SH-SY5Y (cell line): ENCODE measurements at regions not wholly inside any gene's neighbourhood (a gene's known extent, or its start where the extent isn't known, plus 50 kb on each side); places are given as distances from the start of the nearest gene placed in this dataset.

ENCODE experiments used
- GATA2 ChIP-seq: IDR thresholded peaks from 2 replicates; pipeline ENCODE4 v1.6.1; 2011; ENCODE audit warnings: mild to moderate bottlenecking, low read depth, low read length
- GATA3 ChIP-seq: IDR thresholded peaks from 2 replicates; pipeline ENCODE4 v1.6.1; 2011; ENCODE audit warnings: low read depth, mild to moderate bottlenecking, low read length, moderate library complexity

- TF ChIP-seq GATA2 (no peak), GATA3 (no peak)
These were observed 298.4 kb upstream of the LUZP2 start for GRCh38 chr11:24198481-24198880.
